DND-41 (cell line): ENCODE measurements at regions not wholly inside any gene's neighbourhood (a gene's known extent, or its start where the extent isn't known, plus 50 kb on each side); places are given as distances from the start of the nearest gene placed in this dataset.

Source experiments
- ATAC-seq: fragments of 200-7000 bp; cut with Tn5 transposase; 3 replicates; pipeline ENCODE4 v1.9.1; 2021; ENCODE audit warnings: low read depth; ENCODE audit not compliant: insufficient read depth
- DNase-seq: peaks from one replicate; pipeline ENCODE4 v3.0.0-alpha.2; 2020
- H2AFZ ChIP-seq: 2 replicates; pipeline ENCODE4 v1.6.0; 2012; ENCODE audit warnings: low read depth, low read length
- H3K27ac ChIP-seq: 2 replicates; pipeline ENCODE4 v1.5.1; 2012; ENCODE audit warnings: low read length, inconsistent platforms
- H3K27me3 ChIP-seq: fragments of 200-600 bp; sonication (generic); 2 replicates; pipeline ENCODE4 v1.6.0; 2012; ENCODE audit warnings: low read length, mild to moderate bottlenecking, inconsistent platforms; ENCODE audit not compliant: insufficient read depth, poor library complexity
- H3K36me3 ChIP-seq: 2 replicates; pipeline ENCODE4 v1.5.1; 2012; ENCODE audit warnings: low read length, inconsistent platforms; ENCODE audit not compliant: insufficient read depth
- H3K4me1 ChIP-seq: 2 replicates; pipeline ENCODE4 v1.5.1; 2012; ENCODE audit warnings: mild to moderate bottlenecking, low read length; ENCODE audit not compliant: insufficient read depth
- H3K4me2 ChIP-seq: 2 replicates; pipeline ENCODE4 v1.6.0; 2012; ENCODE audit warnings: mild to moderate bottlenecking, moderate library complexity, low read length, inconsistent platforms; ENCODE audit not compliant: insufficient read depth
- H3K4me3 ChIP-seq, 2 experiments: fragments of 200-600 bp in 1 of 2; shearing (Covaris generic) in 1 of 2; 2 replicates each; pipeline ENCODE4 v1.5.1; 2012 to 2016; ENCODE audit warnings: inconsistent platforms in 2 of 2, low read length in 2 of 2, mild to moderate bottlenecking in 2 of 2, low read depth in 1 of 2, moderate library complexity in 1 of 2
- H3K79me2 ChIP-seq: 2 replicates; pipeline ENCODE4 v1.6.0; 2012; ENCODE audit warnings: low read length, inconsistent platforms; ENCODE audit not compliant: insufficient read depth
- H3K9ac ChIP-seq: 2 replicates; pipeline ENCODE4 v1.6.0; 2012; ENCODE audit warnings: low read depth, mild to moderate bottlenecking, inconsistent platforms, low read length, moderate library complexity
- H3K9me3 ChIP-seq: 2 replicates; pipeline ENCODE4 v1.5.1; 2012; ENCODE audit warnings: low read length, moderate library complexity, mild to moderate bottlenecking, inconsistent platforms; ENCODE audit not compliant: insufficient read depth, severe bottlenecking
- H4K20me1 ChIP-seq: 2 replicates; pipeline ENCODE4 v1.6.0; 2012; ENCODE audit warnings: low read length; ENCODE audit not compliant: insufficient read depth
- EZH2 ChIP-seq: IDR thresholded peaks from 3 replicates; pipeline ENCODE4 v1.6.1; 2012; ENCODE audit warnings: borderline replicate concordance, low read depth, mild to moderate bottlenecking, moderate library complexity, low read length, inconsistent platforms; ENCODE audit not compliant: severe bottlenecking
- TF ChIP-seq, protein P1 (sequence below): IDR thresholded peaks from 2 replicates; pipeline ENCODE4 v1.5.1; 2012; ENCODE audit warnings: borderline replicate concordance, low read length, moderate library complexity, mild to moderate bottlenecking; ENCODE audit not compliant: poor library complexity, severe bottlenecking; ENCODE audit errors: extremely low read depth

DNA sequence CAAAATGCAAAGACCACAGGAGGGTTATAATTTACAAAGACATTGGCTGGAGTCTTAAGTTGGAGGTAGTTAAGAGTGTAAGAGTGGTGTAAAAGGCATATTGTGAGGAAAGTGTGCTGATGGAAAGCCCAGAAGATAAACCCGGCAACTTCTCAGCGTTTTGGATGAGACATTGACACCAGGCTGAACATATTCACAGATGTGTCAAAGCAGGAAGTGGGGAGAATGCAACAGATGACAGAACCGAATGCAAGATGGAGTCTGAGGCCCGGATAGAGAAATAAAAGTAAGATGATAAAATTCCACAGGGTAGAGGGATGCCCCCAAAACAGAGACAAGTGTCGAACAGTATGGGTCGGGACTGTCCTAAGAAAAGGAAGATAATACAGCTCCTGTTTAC lies 230.4 kb upstream of the TMEM72 start:
- no peaks in the 10 kb centered on the region for H3K27me3 ChIP-seq
- no peaks in the 10 kb centered on the region for H3K79me2 ChIP-seq
- no peak for TF ChIP-seq EZH2
- TF ChIP-seq, protein P1, sequence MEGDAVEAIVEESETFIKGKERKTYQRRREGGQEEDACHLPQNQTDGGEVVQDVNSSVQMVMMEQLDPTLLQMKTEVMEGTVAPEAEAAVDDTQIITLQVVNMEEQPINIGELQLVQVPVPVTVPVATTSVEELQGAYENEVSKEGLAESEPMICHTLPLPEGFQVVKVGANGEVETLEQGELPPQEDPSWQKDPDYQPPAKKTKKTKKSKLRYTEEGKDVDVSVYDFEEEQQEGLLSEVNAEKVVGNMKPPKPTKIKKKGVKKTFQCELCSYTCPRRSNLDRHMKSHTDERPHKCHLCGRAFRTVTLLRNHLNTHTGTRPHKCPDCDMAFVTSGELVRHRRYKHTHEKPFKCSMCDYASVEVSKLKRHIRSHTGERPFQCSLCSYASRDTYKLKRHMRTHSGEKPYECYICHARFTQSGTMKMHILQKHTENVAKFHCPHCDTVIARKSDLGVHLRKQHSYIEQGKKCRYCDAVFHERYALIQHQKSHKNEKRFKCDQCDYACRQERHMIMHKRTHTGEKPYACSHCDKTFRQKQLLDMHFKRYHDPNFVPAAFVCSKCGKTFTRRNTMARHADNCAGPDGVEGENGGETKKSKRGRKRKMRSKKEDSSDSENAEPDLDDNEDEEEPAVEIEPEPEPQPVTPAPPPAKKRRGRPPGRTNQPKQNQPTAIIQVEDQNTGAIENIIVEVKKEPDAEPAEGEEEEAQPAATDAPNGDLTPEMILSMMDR, result no peak
- ATAC-seq (no peak), DNase-seq (no peak)
- H3K36me3 ChIP-seq, result no peaks in the 10 kb centered on the region
- no peak overlapping the region for H3K4me2 ChIP-seq
- no peaks in the 10 kb centered on the region for H3K4me1 ChIP-seq
- H2AFZ ChIP-seq, result no peak overlapping the region
- no peak overlapping the region for H3K9ac ChIP-seq
- H3K27ac ChIP-seq, result no peak overlapping the region
- H4K20me1 ChIP-seq, result no peaks in the 10 kb centered on the region
- no peaks in the 10 kb centered on the region for H3K9me3 ChIP-seq
- H3K4me3 ChIP-seq, result no peak overlapping the region

DNA sequence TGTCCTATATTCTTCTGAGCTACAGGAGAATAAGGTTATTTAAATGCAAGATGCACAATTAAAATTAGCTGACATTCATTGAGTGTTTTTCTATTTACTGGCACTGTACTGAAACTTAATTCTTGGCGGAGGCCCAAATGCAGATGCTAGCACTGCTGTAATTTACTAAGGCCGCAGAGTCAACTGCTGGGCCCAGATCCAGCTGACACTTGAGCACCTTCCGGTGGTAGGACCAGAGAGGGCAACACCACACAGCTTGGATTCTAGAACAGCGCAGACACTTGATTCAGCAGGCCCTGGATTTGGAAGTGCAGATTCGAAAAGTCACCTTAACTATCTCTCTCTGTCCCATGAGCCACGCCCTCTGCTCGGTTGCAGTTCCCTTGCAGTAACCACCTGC lies 228.6 kb upstream of the TMEM72 start:
- Histone ChIP-seq H3K4me2 (no peak overlapping the region), H3K27ac (no peak overlapping the region), H3K27me3 (no peaks in the 10 kb centered on the region), H3K9me3 (no peaks in the 10 kb centered on the region), H3K79me2 (no peaks in the 10 kb centered on the region), H3K9ac (no peak overlapping the region), H2AFZ (no peak overlapping the region), H3K36me3 (no peaks in the 10 kb centered on the region), H3K4me3 (no peak overlapping the region), H3K4me1 (no peaks in the 10 kb centered on the region), H4K20me1 (no peaks in the 10 kb centered on the region)
- no peak for ATAC-seq
- no peak for DNase-seq
- TF ChIP-seq, protein P1, result no peak
- TF ChIP-seq EZH2, result no peak

DNA sequence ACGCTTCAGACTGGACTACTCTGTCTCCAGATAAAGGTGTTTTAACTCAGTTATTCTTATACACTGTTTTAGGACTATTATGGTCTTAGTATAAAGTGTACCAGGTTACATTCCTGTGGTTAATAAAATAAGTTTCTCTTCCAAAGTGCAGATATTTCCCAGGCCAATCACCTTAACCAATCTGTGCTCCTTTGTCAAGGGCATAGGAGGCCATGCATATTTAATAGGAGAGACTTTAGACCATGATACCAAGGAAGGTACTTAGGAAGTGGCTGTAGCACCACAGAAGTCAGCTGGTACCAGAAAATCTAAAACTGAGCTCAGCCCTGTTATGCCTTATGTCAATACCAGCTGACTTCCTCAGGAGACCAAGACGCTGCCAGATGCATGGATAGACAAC lies 226.5 kb upstream of the TMEM72 start:
- H3K9ac ChIP-seq, result no peak overlapping the region
- no peak overlapping the region for H3K4me3 ChIP-seq
- no peaks in the 10 kb centered on the region for H4K20me1 ChIP-seq
- H3K79me2 ChIP-seq, result no peaks in the 10 kb centered on the region
- no peak overlapping the region for H2AFZ ChIP-seq
- no peak for DNase-seq
- H3K27ac ChIP-seq, result no peak overlapping the region
- ATAC-seq, result no peak
- H3K36me3 ChIP-seq, result no peaks in the 10 kb centered on the region
- no peaks in the 10 kb centered on the region for H3K27me3 ChIP-seq
- no peak overlapping the region for H3K4me2 ChIP-seq
- H3K9me3 ChIP-seq, result no peaks in the 10 kb centered on the region
- H3K4me1 ChIP-seq, result no peaks in the 10 kb centered on the region
- no peak for TF ChIP-seq EZH2
- TF ChIP-seq, protein P1, result no peak

DNA sequence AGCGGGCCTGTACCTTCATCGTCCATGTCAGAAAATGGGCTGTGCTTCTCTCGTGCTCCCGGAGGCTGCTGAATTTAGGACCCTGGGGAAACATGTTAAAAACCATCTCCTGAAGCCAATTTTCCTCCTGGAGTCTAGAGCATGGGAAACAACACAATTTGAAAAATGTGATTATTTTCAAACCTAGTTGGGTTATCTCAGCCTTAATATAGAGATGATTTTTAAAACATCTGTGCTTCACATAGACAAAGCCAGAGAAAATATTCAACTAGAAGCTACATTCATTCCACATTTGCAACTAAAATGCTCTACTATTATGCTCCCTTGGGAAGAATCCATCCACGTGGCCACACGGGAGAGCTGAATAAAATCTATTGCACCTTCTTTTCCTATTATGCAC lies 225.9 kb upstream of the TMEM72 start:
- Histone ChIP-seq H3K9me3 (no peaks in the 10 kb centered on the region), H4K20me1 (no peaks in the 10 kb centered on the region), H3K4me2 (no peak overlapping the region), H3K36me3 (no peaks in the 10 kb centered on the region), H3K27ac (no peak overlapping the region), H3K4me1 (no peaks in the 10 kb centered on the region), H3K27me3 (no peaks in the 10 kb centered on the region), H3K4me3 (no peak overlapping the region), H3K9ac (no peak overlapping the region), H2AFZ (no peak overlapping the region), H3K79me2 (no peaks in the 10 kb centered on the region)
- no peak for DNase-seq
- no peak for TF ChIP-seq EZH2
- TF ChIP-seq, protein P1, result no peak
- no peak for ATAC-seq
